Fibroblast of mammary gland (primary cell): ENCODE measurements at regions not wholly inside any gene's neighbourhood (a gene's known extent, or its start where the extent isn't known, plus 50 kb on each side); places are given as distances from the start of the nearest gene placed in this dataset.

Source experiments
- DNase-seq: peaks from one replicate; pipeline ENCODE4 v3.0.0-alpha.2; 2010; ENCODE audit warnings: low read depth
- H3K4me3 ChIP-seq: 2 replicates; pipeline ENCODE4 v1.5.1; 2011; ENCODE audit warnings: low read depth, mild to moderate bottlenecking, low read length, moderate library complexity; ENCODE audit not compliant: control insufficient read depth
- TF ChIP-seq, protein P1 (sequence below): conservative IDR thresholded peaks from 2 replicates; pipeline ENCODE4 v1.5.1; 2011; ENCODE audit warnings: low read depth, low read length, inconsistent platforms; ENCODE audit not compliant: control insufficient read depth, insufficient read depth

- no peak for DNase-seq
- H3K4me3 ChIP-seq = no peak overlapping the region
- TF ChIP-seq, protein P1, sequence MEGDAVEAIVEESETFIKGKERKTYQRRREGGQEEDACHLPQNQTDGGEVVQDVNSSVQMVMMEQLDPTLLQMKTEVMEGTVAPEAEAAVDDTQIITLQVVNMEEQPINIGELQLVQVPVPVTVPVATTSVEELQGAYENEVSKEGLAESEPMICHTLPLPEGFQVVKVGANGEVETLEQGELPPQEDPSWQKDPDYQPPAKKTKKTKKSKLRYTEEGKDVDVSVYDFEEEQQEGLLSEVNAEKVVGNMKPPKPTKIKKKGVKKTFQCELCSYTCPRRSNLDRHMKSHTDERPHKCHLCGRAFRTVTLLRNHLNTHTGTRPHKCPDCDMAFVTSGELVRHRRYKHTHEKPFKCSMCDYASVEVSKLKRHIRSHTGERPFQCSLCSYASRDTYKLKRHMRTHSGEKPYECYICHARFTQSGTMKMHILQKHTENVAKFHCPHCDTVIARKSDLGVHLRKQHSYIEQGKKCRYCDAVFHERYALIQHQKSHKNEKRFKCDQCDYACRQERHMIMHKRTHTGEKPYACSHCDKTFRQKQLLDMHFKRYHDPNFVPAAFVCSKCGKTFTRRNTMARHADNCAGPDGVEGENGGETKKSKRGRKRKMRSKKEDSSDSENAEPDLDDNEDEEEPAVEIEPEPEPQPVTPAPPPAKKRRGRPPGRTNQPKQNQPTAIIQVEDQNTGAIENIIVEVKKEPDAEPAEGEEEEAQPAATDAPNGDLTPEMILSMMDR = no peak
Measured at GRCh38 chrX:34299451-34299967, 167.4 kb upstream of the FAM47A start.

DNA sequence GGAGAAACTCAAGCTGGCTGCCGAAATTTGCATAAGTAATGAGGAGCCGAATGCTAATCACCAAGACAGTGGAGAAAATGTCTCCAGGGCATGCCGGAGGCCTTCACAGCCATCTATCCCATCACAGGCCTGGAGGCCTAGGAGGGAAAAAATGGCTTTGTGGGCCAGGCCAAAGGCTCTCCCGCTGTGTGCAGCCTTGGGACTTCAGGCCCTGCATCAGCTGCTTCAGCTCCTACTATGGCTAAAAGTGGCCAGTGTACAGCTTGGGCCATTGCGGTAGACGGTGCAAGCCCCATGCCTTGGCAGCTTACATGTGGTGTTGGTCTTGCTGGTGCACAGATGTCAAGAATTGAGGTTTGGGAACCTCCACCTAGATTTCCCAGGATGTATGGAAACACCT is 162.6 kb upstream of the FAM47A start:
- TF ChIP-seq, protein P1 = no peak
- no peak for DNase-seq
- H3K4me3 ChIP-seq = no peak overlapping the region

GRCh38 chrX:34288782-34289181 is 156.7 kb upstream of the FAM47A start:
- TF ChIP-seq, protein P1 = no peak
- no peak for DNase-seq
- H3K4me3 ChIP-seq = no peak overlapping the region

DNA sequence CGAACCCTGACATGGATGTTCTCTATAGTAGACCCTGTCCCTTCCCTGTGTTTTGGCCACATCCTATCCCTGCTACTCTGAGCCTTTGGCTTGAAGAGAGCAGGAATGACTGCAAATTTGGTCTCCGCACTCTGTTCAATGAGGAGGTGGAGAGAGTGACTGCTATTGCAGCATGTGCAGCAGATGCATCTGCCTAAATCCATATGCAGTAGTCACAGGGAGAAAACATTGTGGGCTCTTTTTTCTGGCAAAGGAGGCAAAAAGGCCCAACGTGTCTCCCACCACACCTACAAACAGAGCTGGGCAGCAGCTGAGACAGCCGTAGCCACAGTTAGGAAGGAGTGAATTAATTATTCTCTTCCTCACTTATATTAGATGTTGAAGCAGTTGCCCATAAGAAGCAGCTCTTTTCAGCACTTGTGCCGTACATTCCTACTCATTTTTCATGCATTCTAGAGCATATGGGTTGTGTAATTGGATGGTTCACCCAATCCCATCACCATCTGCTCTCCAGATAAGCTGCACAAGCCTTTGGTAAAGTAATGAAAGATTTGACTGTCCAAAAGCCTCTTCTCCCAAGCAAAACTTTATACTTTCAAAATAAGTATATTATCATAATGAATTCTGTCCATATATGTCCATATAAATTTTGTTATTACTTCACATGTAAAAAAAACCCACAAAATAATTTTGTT is 147.9 kb upstream of the FAM47A start:
- DNase-seq = no peak

GRCh38 chrX:34275699-34276098 is 143.6 kb upstream of the FAM47A start:
- TF ChIP-seq, protein P1 = no peak
- DNase-seq = no peak

More for the DNA sequence above, 147.9 kb upstream of the FAM47A start:
- TF ChIP-seq, protein P1 = no peak
- no peak overlapping the region for H3K4me3 ChIP-seq

DNA sequence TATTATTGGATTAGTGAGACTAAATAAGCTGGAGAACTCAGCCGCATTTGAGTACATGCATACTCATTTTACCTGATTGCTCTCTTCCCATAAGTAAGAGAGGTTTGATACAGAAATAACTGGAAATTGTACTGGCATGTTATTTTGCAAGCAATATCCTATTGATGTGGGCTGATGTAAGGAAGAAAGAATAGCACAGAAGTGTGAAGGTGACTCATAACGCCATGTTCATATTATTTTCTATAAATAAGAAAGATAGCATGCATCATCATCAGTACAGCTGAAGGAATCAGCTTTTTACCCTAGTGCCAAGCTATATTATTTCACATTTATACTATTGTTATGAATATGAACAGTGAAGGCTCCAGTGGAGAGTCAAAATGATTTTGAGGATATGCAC is 138.3 kb upstream of the FAM47A start:
- no peak overlapping the region for H3K4me3 ChIP-seq
- DNase-seq = no peak
- TF ChIP-seq, protein P1 = no peak

More at GRCh38 chrX:34275699-34276098, 143.6 kb upstream of the FAM47A start:
- H3K4me3 ChIP-seq = no peak overlapping the region
